HL-60 (cell line): ENCODE measurements at regions not wholly inside any gene's neighbourhood (a gene's known extent, or its start where the extent isn't known, plus 50 kb on each side); places are given as distances from the start of the nearest gene placed in this dataset.

Experiments
- POLR2AphosphoS5 ChIP-seq: IDR thresholded peaks from 2 replicates; pipeline ENCODE4 v1.6.1; 2012; ENCODE audit warnings: low read depth
- TF ChIP-seq, protein P1 (sequence below): IDR thresholded peaks from one replicate; pipeline ENCODE4 v1.5.1; 2011; ENCODE audit warnings: low read length, control low read depth, inconsistent platforms; ENCODE audit not compliant: insufficient read depth

DNA sequence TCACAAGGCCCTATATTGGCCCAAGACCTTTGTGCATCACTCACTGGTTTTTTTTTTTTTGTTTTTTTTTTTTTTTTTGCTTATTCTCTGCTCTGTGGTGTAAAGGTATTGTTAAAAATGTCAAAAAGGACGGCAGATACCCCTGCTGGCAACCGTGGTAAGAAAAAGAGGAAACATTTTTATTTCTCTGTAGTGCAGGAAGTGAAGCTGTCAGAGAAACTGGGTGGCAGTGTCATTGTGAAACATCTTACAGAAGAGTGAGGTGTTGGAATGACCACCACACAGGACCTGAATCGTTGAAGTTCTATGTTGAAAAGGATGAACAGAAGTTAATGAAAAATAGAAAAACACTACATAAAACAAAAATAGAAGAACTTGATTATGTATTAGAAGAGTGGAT is 346.4 kb downstream of the FGF9 start:
- no peak for TF ChIP-seq POLR2AphosphoS5
- TF ChIP-seq, protein P1, sequence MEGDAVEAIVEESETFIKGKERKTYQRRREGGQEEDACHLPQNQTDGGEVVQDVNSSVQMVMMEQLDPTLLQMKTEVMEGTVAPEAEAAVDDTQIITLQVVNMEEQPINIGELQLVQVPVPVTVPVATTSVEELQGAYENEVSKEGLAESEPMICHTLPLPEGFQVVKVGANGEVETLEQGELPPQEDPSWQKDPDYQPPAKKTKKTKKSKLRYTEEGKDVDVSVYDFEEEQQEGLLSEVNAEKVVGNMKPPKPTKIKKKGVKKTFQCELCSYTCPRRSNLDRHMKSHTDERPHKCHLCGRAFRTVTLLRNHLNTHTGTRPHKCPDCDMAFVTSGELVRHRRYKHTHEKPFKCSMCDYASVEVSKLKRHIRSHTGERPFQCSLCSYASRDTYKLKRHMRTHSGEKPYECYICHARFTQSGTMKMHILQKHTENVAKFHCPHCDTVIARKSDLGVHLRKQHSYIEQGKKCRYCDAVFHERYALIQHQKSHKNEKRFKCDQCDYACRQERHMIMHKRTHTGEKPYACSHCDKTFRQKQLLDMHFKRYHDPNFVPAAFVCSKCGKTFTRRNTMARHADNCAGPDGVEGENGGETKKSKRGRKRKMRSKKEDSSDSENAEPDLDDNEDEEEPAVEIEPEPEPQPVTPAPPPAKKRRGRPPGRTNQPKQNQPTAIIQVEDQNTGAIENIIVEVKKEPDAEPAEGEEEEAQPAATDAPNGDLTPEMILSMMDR: no peak
